ENCODE measurements at regions not wholly inside any gene's neighbourhood (a gene's known extent, or its start where the extent isn't known, plus 50 kb on each side); places are given as distances from the start of the nearest gene placed in this dataset.

DNA sequence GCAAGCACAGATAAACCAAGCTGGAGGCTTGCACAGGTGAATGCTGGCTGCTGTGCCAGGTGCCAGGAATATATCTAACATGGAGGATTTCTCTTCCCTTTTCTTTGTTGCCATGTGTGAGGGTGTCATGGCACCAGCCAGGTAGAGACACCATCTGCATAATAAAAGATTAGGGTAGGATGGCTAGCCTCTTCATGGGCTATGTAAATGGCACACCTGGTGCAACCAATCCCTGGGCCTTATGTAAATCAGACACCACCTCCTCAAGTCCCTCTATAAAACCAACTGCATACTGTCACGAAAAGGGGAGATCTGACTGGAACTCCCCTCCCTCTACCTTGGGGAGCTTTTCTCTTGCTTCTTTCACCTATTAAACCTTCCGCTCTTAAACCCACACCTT, 322.5 kb upstream of the POM121L12 start:
- no peak for DNase-seq (ENCODE audit: low read depth in 2 of 3, low spot score in 2 of 3)

DNA sequence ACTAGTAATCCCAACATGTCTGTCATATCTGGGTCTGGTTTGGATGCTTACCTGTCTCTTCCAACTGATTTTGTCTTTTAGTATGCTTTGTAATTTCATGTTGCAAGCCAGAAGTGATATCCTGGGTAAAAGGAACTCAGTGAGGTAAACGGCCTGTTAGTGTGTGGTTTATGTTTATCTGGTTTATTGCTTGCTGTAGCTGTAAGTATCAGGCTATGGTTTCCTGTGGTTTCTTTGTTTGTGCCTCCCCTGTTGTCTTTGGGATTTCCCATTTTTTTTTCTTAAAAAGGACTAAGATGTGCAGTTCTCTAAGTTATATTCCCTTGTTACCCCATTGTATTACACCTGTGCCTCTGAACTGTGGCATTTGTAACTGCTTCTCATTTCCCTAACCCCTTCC, 323.5 kb upstream of the POM121L12 start:
- DNase-seq (ENCODE audit: low read depth in 2 of 3, low spot score in 2 of 3): no peak

DNA sequence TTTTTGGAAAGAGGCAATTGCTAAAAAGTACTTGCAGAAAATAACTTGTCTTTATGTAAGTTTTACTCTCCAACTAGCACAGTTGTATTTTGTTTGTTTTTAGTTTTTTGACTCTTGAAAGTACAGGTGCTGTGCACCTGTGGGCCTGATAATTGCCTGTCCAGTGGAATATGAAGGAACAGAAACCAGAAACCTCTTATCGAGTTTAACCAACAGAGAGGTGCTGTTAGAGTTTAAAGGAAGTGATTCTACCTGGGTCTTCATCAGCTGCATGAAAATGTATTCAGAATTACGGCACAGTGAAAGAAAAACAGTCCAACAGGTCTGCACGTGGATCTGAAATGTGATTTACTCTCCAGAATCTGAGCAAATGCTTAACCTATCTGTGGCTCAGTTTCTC, 326.6 kb upstream of the POM121L12 start:
- DNase-seq (ENCODE audit: low read depth in 2 of 3, low spot score in 2 of 3): no peak

DNA sequence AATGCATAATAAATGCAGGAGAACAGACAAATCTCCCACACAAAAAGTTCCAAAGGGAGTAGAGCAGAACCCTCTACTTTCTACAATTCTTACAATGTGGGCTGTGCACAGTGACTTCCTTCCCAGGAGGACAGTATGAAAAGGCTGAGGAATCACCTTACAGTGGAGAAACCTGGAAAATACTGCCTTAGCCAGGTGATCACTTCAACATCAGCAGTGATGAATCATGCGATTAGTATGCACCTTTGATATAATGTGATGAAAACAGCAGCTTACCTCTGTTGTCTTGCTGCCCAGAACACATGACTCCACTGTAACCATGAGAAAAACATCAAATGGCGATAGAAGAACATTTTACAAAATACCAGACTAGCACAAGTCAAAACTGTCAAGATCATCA, 329.7 kb upstream of the POM121L12 start:
- no peak for DNase-seq (ENCODE audit: low read depth in 2 of 3, low spot score in 2 of 3)

DNA sequence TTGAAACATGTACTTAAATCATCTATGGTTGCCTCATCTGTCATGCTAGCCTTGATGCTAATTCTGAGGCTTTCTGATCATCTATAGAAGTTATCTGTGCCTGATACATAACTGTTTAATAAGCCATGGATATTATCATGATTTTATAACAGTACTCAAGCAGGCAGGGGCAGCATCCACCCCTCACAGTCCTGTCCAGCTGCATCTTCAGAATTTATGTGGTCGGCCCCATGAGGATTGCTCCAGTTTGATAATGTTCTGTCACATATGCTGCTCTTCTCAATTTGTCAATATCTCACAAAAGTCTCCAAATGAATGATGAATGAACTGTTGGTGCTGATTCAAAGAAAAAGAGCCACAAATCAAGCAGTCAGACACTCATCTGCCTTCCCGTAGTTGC, 335.1 kb upstream of the POM121L12 start:
- DNase-seq (ENCODE audit: low read depth in 2 of 3, low spot score in 2 of 3): no peak

DNA sequence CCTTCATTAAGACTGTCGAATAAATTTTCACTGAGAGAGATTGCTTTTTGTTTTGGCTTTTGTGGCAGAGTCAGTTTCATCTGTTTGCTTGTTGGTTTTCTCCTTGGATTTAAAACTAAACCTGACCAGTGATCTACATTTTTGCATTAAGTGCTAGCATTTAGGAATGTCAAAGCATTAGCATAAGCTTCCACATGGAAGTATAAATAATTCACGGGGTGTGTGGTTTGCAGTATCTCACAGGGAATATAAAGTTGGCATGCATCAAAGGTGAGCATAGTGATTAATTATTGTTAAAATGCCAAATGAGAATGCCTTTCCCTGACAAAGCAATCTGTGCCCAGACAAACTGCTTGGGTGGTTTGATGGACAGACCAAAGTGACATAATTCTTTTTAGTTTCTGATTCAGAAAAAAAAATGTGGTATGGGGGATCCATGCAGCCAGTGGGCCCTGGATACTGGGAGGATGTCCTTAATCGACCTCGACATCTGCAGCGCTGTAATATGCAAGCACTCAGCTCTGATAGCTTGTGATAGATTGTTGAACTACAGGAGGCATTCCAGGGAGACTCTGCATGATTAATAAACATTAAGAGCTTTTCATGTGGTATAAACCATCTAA, 339.3 kb upstream of the POM121L12 start:
- DNase-seq (ENCODE audit: low read depth in 2 of 3, low spot score in 2 of 3): no peak

DNA sequence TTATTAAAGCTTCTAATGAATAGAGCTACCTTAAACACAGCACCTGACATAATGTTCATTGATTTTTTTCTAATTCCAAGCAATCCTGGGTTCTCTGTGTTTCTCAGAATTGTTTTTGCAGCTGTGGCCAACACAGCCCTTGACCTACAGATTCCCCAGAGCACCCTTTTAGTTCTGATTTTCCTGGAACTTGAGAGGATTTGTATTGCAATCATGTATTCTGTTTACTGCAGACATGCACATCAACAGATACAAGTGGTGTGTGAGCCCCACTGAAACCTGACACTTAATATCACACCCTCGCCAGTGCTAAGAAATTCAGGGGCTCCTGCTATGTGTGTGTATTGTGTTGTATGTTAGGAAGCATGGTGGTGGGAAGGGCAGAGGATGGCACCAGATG, 344.2 kb upstream of the POM121L12 start:
- no peak for DNase-seq (ENCODE audit: low read depth in 2 of 3, low spot score in 2 of 3)

DNA sequence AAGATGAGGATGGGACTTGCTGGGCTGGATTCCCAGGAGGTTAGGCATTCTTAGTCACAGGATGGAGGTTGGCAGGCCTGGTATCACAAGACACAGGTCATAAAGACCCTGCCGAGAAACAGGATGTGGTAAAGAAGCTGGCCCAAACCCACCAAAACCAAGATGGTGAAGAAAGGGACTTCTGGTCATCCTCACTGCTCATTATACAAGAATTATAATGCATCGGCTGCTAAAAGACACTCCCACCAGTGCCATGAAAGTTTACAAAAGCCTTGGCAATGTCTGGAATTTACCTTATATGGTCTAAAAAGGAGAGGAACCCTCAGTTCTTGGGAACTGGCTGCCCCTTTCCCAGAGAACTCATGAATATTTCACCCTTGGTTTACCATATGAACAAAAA, 345.5 kb upstream of the POM121L12 start:
- DNase-seq (ENCODE audit: low read depth in 2 of 3, low spot score in 2 of 3): no peak

DNA sequence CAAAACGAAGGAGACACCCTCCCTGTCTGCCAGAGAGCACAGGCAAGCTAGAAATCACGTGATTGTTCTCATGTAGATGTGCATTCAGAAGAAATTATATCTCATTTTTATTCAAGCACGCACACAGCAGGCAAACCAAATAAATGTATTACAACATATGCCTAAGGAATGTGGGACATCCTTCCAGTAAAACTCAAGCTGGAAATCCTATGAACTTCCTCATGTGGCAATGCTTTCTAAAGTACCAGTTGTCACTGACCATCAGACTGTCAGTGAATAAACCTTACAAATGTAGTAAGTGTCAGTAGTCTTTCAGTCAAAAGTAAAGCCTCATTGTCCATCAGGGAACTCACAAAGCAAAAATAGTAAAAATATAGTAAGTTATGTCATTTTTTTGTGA, 350.1 kb upstream of the POM121L12 start:
- DNase-seq (ENCODE audit: low read depth in 2 of 3, low spot score in 2 of 3): no peak

DNA sequence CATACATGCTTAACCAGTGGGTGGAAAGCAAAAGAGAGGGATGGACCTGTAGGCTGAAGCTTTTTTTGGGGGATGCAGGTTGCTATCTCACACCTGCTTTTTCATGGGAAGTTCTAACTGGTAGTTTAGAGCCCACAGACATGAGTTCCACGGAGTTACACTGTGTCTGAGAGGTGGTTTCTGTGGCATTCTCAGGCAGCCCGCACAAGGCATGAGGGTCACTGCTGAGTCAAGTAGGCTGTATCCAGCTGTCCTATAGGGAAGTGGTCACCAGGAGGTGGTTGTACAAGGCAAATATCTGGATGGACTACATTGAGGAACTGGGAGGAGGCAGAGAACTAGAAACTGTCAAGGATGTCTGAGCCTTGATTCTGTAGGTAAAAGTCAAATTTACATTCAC, 351.0 kb upstream of the POM121L12 start:
- no peak for DNase-seq (ENCODE audit: low read depth in 2 of 3, low spot score in 2 of 3)

DNA sequence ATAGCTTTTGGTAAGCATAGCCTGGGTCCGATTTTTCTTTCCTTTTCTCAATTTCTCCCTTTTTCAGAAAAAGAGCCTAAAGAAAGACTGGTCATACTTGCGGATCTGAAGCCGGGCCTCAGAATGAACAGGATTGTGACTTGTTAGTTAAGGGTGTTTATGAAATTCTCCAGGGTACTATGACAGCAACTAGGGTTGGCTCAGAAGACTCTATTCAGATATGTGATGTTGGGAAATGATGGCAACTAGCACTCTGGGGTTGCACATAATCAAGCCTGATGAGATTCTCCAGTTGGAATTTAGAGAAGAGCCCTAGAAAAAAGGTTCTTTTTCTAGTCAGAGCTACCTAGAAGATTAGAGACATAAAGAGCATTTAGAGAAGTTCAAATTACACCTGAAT, 352.4 kb upstream of the POM121L12 start:
- no peak for DNase-seq (ENCODE audit: low read depth in 2 of 3, low spot score in 2 of 3)

DNA sequence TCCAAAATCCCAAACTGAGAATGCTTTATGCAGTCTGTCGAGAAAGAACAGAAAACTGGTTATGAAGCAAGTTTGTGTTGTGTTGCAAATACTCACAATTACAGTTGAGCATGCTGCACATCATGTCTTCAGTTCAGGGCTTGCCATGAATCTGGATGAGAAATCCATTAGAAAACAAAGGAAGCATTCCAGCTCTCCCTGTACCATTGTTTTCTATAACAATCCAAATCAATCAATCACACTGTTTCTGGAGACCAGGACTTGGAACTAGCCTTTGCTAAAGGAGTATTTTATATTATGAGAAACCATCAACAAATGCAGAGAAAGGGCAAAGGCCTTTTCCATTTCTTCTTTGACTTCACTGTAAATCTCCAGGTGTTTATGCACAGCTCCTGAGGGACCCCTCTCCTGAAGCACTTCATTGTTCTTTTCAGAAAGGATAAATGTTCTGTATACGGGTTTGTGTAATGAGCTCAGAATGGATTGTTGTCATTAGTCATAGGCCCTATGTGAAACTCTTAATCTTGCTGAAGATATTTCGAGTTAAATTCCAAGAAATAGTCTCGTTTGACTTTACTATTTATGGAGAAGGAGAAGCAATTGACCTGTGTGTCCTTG, 364.7 kb upstream of the POM121L12 start:
- no peak for DNase-seq (ENCODE audit: low read depth in 2 of 3, low spot score in 2 of 3)

DNA sequence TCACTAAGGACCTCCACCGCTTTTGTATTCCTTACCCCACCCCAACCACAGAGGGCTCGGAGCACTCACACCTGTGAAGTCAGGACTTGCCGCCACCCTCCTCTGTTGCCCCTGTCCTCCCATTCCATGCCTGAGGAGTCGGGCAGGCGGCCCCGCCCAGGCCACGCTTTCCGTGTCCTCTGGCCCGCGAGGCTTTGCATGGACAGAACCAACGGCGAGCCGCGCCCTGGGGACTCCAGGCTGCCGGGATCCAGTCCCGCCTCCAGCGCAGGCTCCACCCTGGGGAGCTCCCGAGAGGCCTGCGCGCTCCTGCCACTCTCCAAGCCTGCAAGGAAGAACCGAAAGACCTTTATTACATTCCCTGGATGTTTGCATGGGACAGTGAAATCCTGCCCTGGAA, 366.4 kb upstream of the POM121L12 start:
- no peak for DNase-seq (ENCODE audit: low read depth in 2 of 3, low spot score in 2 of 3)

DNA sequence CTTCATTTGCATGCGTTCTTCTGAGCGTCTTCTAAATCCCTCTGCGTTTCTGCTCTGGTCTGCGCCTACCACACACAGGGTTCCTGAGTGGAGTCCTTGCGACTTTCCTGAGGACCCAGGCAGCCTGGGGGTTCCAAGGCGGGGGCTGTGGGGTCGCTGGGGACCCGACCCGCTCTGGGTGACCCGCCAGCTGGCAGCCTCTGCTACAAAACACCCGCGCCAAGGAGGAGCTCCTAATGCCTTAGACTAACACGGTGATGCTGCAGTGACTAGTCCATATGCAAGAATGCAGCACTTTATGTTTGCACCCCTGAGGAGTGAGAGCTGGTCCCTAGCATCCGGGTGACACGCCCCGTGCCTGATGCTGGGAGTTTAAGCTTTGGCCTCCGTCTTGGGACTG, 367.0 kb upstream of the POM121L12 start:
- DNase-seq (ENCODE audit: low read depth in 2 of 3, low spot score in 2 of 3): no peak

DNA sequence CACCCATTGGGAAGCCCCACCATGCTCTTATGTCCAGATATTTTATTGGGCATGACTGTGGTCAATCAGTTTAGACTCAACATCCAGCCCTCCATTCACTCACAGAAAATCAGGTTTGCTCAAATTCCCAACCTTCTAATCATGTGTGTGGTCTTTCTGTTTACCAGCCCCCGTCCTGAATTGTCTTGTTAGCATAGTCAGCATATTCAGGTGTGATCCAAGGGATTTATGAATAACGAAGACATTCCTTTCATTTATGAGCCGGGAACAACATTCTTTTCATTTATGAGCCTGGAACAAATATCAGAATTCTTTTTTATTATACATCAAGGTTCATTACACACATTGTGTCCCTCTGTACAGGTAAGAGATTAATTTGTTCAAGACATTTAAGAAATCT, 376.3 kb upstream of the POM121L12 start:
- no peak for DNase-seq (ENCODE audit: low read depth in 2 of 3, low spot score in 2 of 3)

DNA sequence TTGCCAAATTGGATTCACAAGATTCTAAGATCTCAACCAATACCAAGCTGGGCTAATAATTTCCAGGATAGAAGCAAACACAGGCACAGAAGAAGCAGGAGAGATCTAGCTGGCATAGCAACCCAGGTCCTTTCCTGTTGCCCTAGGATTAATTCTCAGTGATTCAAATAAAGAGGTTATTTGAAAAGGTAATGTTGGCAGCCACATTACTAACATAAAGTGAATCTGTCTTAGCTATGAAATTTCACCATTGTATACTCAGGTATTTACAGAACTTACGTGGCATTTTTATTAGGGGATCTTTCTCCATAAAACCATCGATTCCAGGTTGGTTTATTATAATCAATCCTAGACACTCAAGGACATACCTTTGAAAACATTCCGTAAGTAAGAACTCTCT, 379.3 kb upstream of the POM121L12 start:
- DNase-seq (ENCODE audit: low read depth in 2 of 3, low spot score in 2 of 3): no peak

DNA sequence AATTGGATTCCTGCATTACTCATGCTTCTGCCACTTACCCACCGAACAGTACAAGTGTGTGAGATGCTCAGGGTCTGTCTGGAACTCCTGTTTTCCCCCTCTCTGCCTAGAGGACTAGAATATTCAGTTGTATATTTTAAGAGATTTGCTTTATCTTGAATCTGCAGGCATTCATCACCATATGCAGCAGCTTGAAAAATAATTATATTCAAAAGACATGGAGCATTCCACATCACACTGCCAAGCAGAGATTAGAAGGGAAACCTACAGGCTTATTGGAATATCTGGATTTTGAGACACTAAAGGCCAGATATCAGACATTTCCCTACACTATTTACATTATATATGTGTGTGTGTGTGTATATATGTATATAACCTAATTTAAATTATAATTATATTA, 382.8 kb upstream of the POM121L12 start:
- DNase-seq (ENCODE audit: low read depth in 2 of 3, low spot score in 2 of 3): no peak

DNA sequence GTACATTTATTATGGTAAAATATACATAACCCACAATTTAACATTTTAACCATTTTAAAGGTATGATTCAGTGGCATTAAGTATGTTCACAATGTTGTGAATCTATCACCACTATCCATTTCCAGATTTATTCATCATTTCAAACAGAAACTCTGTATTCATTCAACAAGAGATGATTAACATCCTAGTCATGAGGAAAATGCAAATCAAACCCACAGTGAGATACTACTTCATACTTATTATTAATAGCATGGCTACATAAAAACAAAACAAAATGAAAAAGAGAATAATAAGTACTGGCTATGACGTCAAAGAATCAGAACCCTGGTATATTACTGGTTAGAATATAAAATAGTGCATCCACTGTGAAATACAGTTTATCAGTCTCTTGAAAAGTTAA, 386.6 kb upstream of the POM121L12 start:
- DNase-seq (ENCODE audit: low read depth in 2 of 3, low spot score in 2 of 3): no peak

DNA sequence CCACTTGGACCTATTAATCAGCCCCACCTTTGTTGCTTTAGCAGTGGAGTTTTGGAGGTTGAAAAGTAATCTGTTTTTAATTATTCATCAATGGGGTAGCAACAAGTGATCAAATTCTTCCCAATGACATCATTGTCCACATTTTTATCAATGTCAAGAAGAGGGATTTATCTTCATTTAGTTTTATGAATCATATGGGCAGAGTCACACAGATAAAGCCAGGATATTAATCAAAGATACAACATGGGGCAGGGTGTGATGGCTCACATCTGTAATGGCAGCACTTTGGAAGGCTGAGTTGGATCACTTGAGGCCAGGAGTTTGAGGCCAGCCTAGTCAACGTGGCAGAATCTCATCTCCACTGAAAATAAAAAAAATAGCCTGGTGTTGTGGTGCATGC, 388.4 kb upstream of the POM121L12 start:
- DNase-seq (ENCODE audit: low read depth in 2 of 3, low spot score in 2 of 3): no peak

DNA sequence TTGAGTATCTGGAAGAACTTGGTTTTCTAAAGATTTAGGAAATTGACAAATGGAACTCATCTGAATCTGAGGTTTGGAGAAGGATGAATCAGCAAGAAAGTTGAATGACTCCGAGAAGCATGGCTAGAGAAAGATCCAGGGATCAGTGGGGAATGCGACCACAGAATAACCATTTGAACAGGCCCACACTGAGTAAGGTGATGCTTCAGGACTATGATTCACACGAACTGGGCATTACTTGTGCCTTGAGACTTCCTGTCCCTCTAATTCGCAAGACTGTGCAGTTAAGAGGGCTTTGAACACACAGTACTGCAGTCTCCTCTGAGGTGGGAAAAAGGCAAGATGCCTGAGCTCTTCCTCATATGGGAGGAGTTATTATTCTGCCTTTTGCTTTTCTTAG, 395.5 kb upstream of the POM121L12 start:
- no peak for DNase-seq (ENCODE audit: low read depth in 2 of 3, low spot score in 2 of 3)

DNA sequence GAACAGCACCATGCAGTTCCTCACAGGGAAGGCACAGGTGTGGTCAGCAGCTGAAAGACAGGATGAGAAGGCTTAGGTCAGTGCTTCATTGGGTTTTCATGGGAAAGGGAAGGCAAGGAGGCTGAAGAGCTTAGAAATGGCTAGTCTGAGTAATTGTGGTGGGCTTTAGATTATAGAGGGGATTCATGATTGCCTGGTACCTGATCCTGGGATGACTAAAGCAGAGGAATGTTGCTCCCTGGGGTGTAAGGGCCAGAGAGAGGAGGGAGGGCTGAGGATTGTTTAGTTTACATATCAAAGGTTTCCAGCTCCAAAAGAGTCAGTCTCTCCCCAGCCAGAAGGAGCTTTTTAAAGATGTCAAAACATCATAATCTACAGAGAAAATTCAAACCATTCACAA, 396.3 kb upstream of the POM121L12 start:
- DNase-seq (ENCODE audit: low read depth in 2 of 3, low spot score in 2 of 3): no peak

DNA sequence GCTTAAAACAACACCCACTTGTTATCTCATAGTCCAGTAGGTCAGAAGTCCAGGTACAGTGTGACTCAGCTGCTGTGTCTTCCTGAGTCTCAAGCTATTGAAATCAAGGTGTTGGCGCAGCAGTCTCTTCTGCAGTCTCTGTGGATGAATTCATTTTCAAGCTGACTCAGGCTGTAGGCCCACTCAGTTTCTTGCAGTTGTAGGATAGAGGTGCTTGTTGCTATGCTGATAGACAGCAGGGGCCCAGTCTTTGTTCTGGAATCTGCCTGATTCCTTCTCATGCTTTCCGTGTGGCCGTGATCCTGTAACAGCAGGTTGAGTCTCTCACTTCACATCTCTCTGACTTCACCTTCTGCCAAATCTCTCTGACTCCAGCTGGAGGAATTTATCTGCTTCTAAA, 400.4 kb upstream of the POM121L12 start:
- no peak for DNase-seq (ENCODE audit: low read depth in 2 of 3, low spot score in 2 of 3)

DNA sequence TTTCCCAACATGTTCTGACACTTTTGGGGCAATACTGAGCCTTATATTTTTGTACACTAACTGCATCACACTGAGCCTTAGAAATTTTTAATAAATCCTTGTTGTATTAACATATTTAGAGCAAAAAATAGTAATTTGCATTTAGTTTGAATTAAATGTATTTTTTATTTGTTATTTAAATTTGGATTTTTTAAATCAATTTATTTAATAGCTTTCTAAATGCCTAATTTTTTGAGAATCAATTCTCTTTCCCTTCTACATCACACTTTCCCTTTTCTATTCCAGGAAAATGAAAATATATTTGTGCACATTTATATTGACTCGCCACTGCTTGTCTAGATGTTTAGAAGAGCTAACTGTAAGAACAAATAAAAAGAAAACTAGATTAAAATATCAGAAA, 414.6 kb upstream of the POM121L12 start:
- DNase-seq (ENCODE audit: low read depth in 2 of 3, low spot score in 2 of 3): no peak

DNA sequence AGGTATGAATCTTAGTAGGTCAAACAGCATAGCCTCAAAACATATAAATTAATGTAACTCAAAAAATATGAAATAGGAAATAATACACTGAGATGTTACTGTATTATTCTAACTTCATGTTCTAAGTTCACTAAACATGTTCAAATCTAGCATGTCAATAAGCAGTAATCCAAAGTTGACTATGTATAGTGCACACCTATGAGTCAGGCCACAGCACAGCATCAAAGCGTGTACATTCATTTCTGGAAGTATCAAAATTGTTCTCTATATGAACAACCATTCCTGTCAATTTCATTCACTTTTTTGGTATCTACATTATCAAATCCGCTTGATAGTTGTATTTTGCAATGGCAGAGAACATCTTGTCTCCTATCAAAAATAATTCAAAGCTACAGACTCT, 418.9 kb upstream of the POM121L12 start:
- DNase-seq (ENCODE audit: low read depth in 2 of 3, low spot score in 2 of 3): no peak
